Fibroblast of the aortic adventitia (primary cell): ENCODE measurements at regions not wholly inside any gene's neighbourhood (a gene's known extent, or its start where the extent isn't known, plus 50 kb on each side); places are given as distances from the start of the nearest gene placed in this dataset.

Experiments
- DNase-seq: peaks from one replicate; pipeline ENCODE4 v3.0.0-alpha.2; 2010; ENCODE audit warnings: low read depth
- H3K4me3 ChIP-seq: 2 replicates; pipeline ENCODE4 v1.5.1; 2011; ENCODE audit warnings: low read depth, mild to moderate bottlenecking, control low read depth, low read length, moderate library complexity
- CTCF ChIP-seq: IDR thresholded peaks from 2 replicates; pipeline ENCODE4 v1.5.1; 2011; ENCODE audit warnings: mild to moderate bottlenecking, low read length, control low read depth, inconsistent platforms; ENCODE audit not compliant: insufficient read depth

- H3K4me3 ChIP-seq: no peak overlapping the region
- TF ChIP-seq CTCF: no peak
These were observed 58.8 kb upstream of the MSTN start for GRCh38 chr2:190121305-190121704.

GRCh38 chr2:190119923-190120590, 57.5 kb upstream of the MSTN start:
- TF ChIP-seq CTCF: no peak
- no peak overlapping the region for H3K4me3 ChIP-seq
- no peak for DNase-seq

More at GRCh38 chr2:190121305-190121704, 58.8 kb upstream of the MSTN start:
- DNase-seq: no peak

- H3K4me3 ChIP-seq: peak overlapping the region; percentile 46
- TF ChIP-seq CTCF: no peak
- DNase-seq: peak; percentile 22
These were observed 56.7 kb upstream of the MSTN start for GRCh38 chr2:190119257-190119656.

- H3K4me3 ChIP-seq: no peak overlapping the region
- TF ChIP-seq CTCF: no peak
- DNase-seq: no peak
These were observed 54.8 kb upstream of the MSTN start for GRCh38 chr2:190117305-190117704.

GRCh38 chr2:190113000-190113399, 50.5 kb upstream of the MSTN start:
- TF ChIP-seq CTCF: no peak

More at GRCh38 chr2:190113000-190113399, 50.5 kb upstream of the MSTN start:
- H3K4me3 ChIP-seq: no peak overlapping the region
- no peak for DNase-seq
